Urinary bladder (tissue), 3 donors: ENCODE measurements at regions not wholly inside any gene's neighbourhood (a gene's known extent, or its start where the extent isn't known, plus 50 kb on each side); places are given as distances from the start of the nearest gene placed in this dataset.

ENCODE experiments used
- DNase-seq: peaks from one replicate; pipeline ENCODE4 v3.0.0-alpha.2; 2015; ENCODE audit errors: extremely low spot score
- H3K27ac ChIP-seq: one replicate; pipeline ENCODE4 v1.5.1; 2013; ENCODE audit warnings: low read depth, mild to moderate bottlenecking, moderate library complexity
- H3K36me3 ChIP-seq: one replicate; pipeline ENCODE4 v1.6.1; 2013; ENCODE audit warnings: mild to moderate bottlenecking, moderate library complexity; ENCODE audit not compliant: insufficient read depth
- H3K4me1 ChIP-seq: one replicate; pipeline ENCODE4 v1.6.1; 2013; ENCODE audit warnings: mild to moderate bottlenecking, moderate library complexity; ENCODE audit not compliant: insufficient read depth
- H3K4me3 ChIP-seq: one replicate; pipeline ENCODE4 v1.5.1; 2013; ENCODE audit warnings: low read depth, low read length
- WGBS: extraction: QIAGEN DNeasy Blood & Tissue Kit; methylation state at CpG from one replicate; pipeline ENCODE4 v1.1.7; 2013; 5-methylcytosine and 5-hydroxymethylcytosine counted together
- donor health status: healthy with polysubstance abuse.
- donor health status: healthy.

GRCh38 chr4:28759064-28759463, 1898.4 kb downstream of the STIM2 start:
- no peak overlapping the region for H3K4me3 ChIP-seq
- no peaks in the 10 kb centered on the region for H3K36me3 ChIP-seq
- H3K27ac ChIP-seq: no peak overlapping the region
- no peak for DNase-seq
- no peaks in the 10 kb centered on the region for H3K4me1 ChIP-seq

DNA sequence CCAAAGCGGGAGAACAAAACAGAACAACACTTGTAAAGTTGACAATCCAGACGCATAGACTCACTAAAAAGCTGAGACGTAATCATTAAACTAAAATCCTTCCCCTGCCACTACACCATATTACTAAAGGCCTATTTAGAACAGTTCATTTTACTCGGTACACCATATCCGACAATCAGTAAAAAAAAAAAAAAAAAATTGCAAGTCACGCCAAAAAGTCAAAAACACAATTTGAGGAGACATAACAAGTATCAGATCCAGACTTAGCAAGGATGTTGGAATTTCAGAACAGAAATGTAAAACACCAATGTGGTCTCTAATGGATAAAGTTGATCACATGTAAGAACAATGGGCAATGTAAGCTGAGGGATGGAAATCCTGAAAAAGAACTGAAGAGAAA, 1899.4 kb downstream of the STIM2 start:
- H3K36me3 ChIP-seq: no peaks in the 10 kb centered on the region
- no peak for DNase-seq
- no peaks in the 10 kb centered on the region for H3K4me1 ChIP-seq
- H3K27ac ChIP-seq: no peak overlapping the region
- 89% methylated on average over 6 of the region's 6 CpGs for WGBS
- H3K4me3 ChIP-seq: no peak overlapping the region

- DNase-seq: no peak
- H3K4me3 ChIP-seq: no peak overlapping the region
- no peaks in the 10 kb centered on the region for H3K36me3 ChIP-seq
- 64% methylated on average over 1 of the region's 1 CpG for WGBS
- no peaks in the 10 kb centered on the region for H3K4me1 ChIP-seq
- H3K27ac ChIP-seq: no peak overlapping the region
Observed at GRCh38 chr4:28772066-28772465, 1911.4 kb downstream of the STIM2 start.

DNA sequence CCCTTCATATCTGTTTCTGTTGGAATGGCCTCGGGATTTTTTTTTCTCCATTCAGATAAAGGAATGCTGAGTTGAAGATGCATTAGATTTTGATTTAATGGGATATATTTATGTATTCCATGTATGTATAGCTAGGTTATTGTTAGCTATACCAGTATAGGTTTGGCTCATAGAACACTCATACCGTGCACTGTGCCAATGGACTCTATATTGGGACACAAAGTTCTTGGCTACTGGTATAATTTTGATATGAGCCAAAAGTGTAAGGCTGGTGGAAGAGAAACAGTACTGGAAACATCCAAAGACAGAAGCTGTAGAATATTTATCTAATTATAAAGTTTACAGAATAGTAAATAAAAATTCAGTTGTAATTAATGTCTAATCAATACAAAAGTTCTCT, 1912.1 kb downstream of the STIM2 start:
- no peak for DNase-seq
- Histone ChIP-seq H3K4me3 (no peak overlapping the region), H3K4me1 (no peaks in the 10 kb centered on the region), H3K36me3 (no peaks in the 10 kb centered on the region), H3K27ac (no peak overlapping the region)
- 53% methylated on average over 2 of the region's 2 CpGs for WGBS

DNA sequence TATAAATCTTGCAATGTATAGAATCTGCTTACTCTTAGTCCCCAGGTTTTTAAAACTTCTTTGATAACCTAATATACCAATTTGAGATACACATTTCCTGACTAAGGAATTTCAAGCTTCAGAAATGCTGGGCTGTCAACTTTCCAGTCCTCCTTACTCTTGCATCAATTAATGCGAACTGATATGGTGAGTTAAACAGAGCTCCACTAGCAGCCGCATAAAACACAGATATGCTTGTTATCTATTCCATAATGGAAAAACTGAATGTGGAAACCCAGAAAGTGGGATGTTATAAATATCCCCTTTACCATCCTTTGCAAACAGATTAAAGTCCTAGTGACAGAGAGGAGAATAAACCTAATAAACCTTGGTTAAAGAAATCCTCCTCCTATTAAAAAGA, 1913.7 kb downstream of the STIM2 start:
- WGBS: 47% methylated on average over 2 of the region's 2 CpGs
- H3K27ac ChIP-seq: no peak overlapping the region
- no peaks in the 10 kb centered on the region for H3K4me1 ChIP-seq
- no peak for DNase-seq
- no peaks in the 10 kb centered on the region for H3K36me3 ChIP-seq
- no peak overlapping the region for H3K4me3 ChIP-seq

GRCh38 chr4:28776004-28776403, 1915.4 kb downstream of the STIM2 start:
- Histone ChIP-seq H3K4me1 (no peaks in the 10 kb centered on the region), H3K36me3 (no peaks in the 10 kb centered on the region), H3K4me3 (no peak overlapping the region), H3K27ac (no peak overlapping the region)
- no peak for DNase-seq
- WGBS: 98% methylated on average over 2 of the region's 2 CpGs

DNA sequence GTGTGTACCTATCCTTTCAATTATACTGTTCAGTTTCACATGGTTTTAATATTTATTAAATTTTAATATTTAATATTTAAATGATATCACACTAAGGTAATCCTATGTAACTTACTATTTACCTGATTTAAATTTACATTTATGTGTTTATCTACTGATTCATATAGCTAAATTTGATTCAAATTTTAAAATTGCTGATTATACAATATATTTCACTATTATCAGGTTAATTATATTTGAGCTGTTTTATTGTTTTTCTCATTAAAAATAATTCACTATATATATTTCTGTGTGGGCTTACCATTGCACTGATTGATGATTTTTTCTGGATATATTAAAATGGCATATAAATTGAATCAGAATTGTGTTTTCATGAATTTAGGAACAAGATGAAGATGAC, 1923.5 kb downstream of the STIM2 start:
- Histone ChIP-seq H3K4me1 (no peaks in the 10 kb centered on the region), H3K36me3 (no peaks in the 10 kb centered on the region), H3K27ac (no peak overlapping the region), H3K4me3 (no peak overlapping the region)
- no peak for DNase-seq

- Histone ChIP-seq H3K36me3 (no peaks in the 10 kb centered on the region), H3K4me3 (no peak overlapping the region), H3K27ac (no peak overlapping the region), H3K4me1 (no peaks in the 10 kb centered on the region)
- 72% methylated on average over 2 of the region's 2 CpGs for WGBS
- DNase-seq: no peak
Observed at GRCh38 chr4:28787947-28788346, 1927.3 kb downstream of the STIM2 start.

DNA sequence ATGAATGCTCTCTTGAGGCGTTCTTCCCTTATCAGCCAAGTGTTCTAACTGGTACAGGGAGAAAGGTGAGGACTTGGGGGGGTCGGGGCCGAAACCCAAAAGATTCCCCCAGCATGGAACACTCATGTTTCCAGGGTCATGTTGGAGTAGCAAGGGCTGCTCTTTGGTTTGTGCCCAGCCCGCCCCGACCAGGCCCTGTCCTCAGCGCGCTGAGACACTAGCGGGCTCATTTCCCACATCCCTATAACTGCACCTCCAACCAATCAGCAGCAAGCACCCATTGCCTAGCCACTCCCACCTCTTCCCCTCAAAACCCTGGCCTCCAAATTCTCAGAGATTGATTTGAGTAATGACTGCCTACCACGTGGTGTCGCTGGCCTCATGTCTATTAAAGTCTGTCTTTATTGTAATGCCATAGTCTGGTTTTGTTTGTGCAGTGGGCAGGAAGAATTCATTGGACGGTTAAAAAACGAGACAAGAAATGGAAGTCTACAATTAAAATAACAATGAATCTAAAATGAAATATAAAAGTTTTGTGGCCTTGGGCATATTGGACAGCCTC, 1928.4 kb downstream of the STIM2 start:
- H3K27ac ChIP-seq: no peak overlapping the region
- no peaks in the 10 kb centered on the region for H3K4me1 ChIP-seq
- no peaks in the 10 kb centered on the region for H3K36me3 ChIP-seq
- WGBS: 96% methylated on average over 12 of the region's 12 CpGs
- DNase-seq: no peak
- no peak overlapping the region for H3K4me3 ChIP-seq

- H3K27ac ChIP-seq: no peak overlapping the region
- no peaks in the 10 kb centered on the region for H3K36me3 ChIP-seq
- no peak for DNase-seq
- H3K4me3 ChIP-seq: no peak overlapping the region
- H3K4me1 ChIP-seq: no peaks in the 10 kb centered on the region
- WGBS: 73% methylated on average over 4 of the region's 4 CpGs
Observed at GRCh38 chr4:28792917-28793597, 1927.1 kb upstream of the PCDH7 start.

GRCh38 chr4:28799696-28800095, 1920.5 kb upstream of the PCDH7 start:
- no peak overlapping the region for H3K27ac ChIP-seq
- 44% methylated on average over 2 of the region's 2 CpGs for WGBS
- H3K4me3 ChIP-seq: no peak overlapping the region
- DNase-seq: no peak
- no peaks in the 10 kb centered on the region for H3K4me1 ChIP-seq
- H3K36me3 ChIP-seq: no peaks in the 10 kb centered on the region

DNA sequence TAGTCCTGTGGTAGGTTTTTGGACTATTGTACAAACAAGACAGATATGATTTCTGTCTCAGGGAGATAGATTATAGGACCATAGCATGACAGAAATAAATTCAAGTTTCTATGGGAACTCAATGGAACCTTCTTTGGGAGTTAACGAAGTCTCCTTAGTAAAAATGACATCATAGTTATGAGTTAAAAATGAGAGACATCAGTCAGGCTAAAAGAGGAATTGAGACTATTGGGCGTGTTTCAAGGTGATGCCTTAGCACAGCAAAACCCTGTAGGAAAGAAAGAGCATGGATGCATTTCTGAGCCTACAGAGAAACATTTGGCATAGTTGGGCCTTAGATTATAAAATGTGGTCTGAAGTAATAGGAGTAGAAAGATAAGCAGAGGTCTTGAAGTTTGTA, 1909.1 kb upstream of the PCDH7 start:
- Histone ChIP-seq H3K4me3 (no peak overlapping the region), H3K36me3 (no peaks in the 10 kb centered on the region), H3K4me1 (no peaks in the 10 kb centered on the region), H3K27ac (no peak overlapping the region)
- WGBS: 92% methylated on average over 2 of the region's 2 CpGs
- DNase-seq: no peak

GRCh38 chr4:28822163-28822562, 1898.0 kb upstream of the PCDH7 start:
- no peak overlapping the region for H3K4me3 ChIP-seq
- H3K36me3 ChIP-seq: peaks cover 2% of the 10 kb centered on the region
- H3K4me1 ChIP-seq: no peaks in the 10 kb centered on the region

DNA sequence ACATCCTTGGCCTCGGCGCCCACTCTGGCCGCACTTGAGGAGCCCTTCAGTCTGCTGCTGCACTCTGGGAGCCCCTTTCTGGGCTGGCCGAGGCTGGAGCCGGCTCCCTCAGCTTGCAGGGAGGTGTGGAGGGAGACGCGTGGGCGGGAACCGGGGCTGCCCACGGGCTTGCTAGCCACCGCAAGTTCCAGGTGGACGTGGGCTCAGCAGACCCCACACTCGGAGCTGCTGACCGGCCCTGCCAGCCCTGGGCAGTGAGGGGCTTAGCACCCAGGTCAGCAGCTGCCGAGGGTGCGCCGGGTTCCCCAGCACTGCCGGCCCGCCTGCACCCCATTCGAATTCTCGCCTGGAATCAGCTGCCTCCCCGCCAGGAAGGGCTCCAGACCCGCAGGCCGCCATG, 1892.3 kb upstream of the PCDH7 start:
- H3K4me1 ChIP-seq: no peaks in the 10 kb centered on the region
- no peak overlapping the region for H3K4me3 ChIP-seq
- DNase-seq: no peak
- no peak overlapping the region for H3K27ac ChIP-seq
- WGBS: 95% methylated on average over 24 of the region's 24 CpGs
- H3K36me3 ChIP-seq: no peaks in the 10 kb centered on the region

More at GRCh38 chr4:28822163-28822562, 1898.0 kb upstream of the PCDH7 start:
- no peak overlapping the region for H3K27ac ChIP-seq
- DNase-seq: no peak

GRCh38 chr4:28831867-28832266, 1888.3 kb upstream of the PCDH7 start:
- WGBS: 72% methylated on average over 3 of the region's 3 CpGs
- Histone ChIP-seq H3K36me3 (no peaks in the 10 kb centered on the region), H3K4me1 (no peaks in the 10 kb centered on the region), H3K27ac (no peak overlapping the region), H3K4me3 (no peak overlapping the region)
- no peak for DNase-seq
